GM18519 (cell line): ENCODE measurements at regions not wholly inside any gene's neighbourhood (a gene's known extent, or its start where the extent isn't known, plus 50 kb on each side); places are given as distances from the start of the nearest gene placed in this dataset.
A peak's percentile ranks its signal among the peaks of the same experiment; 100 is the strongest.
"Not testable (repeated sequence)": the region's sequence is repeated elsewhere in the genome, so short reads cannot be mapped to it uniquely, and the experiment has no call there.

Experiments
- ATAC-seq: cut with Tn5 transposase; IDR thresholded peaks from one replicate; pipeline ENCODE4 v1.9.1; 2021; ENCODE audit warnings: mild to moderate bottlenecking, moderate library complexity; ENCODE audit not compliant: unreplicated experiment, low FRiP score

DNA sequence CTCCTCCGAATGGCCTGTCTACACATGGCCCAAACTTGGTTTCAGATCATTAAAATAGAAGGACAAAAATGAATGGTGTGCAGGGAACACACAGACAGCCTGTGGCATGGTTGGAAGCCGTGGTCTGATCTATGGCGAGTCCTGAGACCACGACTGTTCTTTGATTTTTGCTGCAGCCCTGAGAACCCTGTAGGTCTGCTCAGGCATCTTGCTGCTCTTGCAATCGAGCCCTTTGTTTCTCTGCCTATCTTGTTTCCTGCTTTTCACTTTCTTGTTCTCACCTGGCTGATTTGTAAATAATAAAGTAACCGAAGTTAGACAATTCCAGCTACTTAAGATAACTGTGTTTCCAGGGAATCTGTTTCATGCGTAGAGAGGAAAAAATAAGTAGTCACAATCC, 54.1 kb upstream of the NBPF9 start:
- not testable (repeated sequence) for ATAC-seq

DNA sequence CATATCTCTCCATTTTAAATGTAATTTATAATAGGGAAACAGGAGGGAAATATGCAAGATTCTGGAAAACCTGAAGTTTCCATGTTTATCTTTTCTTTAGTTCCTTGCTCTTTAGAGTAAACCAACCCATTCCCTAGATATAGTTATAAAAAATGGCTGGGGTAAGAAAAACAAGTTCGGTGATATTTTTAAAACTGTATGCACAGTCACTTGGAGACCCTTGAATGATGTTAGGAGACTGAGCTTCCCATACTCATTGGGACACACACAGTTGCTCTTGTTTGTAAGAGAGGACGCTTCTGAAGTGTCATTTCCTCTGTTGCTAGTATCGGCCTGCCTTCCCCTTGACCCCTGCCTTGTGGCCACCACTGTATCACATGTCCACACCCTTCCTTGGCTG, 55.0 kb upstream of the NBPF9 start:
- not testable (repeated sequence) for ATAC-seq

DNA sequence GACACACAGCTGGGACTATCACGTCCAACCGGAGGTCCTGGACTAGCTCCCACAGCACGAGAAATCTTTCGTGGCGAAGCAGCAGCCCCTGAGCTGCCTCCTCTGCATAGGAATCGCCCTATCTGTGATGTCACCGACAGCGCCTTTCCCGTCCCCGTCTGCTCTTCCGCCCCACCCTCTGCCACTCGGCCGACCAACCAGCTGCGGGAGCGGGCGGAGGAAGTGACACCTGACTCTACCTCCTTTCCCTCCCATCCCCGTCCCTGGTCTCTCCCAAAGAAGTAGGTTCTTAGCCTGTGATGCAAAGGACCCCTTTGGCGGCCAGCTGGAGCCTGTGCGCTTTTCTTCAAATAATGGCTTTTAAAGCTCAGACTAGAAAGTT, 59.7 kb upstream of the NBPF9 start:
- ATAC-seq, result not testable (repeated sequence)

DNA sequence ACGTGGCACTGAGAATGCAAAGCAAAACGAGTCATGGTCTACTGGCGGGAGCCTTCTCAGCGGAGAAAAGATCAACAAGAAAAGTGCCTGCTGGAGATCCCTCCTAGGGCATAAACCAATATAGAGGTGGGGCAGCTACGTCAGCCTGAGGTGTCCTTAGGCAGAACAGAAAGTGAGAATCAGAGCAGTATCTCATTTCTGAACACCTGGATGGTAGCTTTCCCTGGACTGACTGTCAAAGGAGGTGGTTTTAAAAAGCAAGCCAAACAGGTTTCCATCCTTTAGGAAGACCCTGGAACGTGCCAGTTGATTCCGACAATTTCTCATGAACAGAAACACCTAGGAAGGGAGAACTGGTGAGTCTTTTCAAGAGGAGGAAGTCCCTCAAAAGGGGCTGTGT, 71.4 kb upstream of the NBPF9 start:
- not testable (repeated sequence) for ATAC-seq

DNA sequence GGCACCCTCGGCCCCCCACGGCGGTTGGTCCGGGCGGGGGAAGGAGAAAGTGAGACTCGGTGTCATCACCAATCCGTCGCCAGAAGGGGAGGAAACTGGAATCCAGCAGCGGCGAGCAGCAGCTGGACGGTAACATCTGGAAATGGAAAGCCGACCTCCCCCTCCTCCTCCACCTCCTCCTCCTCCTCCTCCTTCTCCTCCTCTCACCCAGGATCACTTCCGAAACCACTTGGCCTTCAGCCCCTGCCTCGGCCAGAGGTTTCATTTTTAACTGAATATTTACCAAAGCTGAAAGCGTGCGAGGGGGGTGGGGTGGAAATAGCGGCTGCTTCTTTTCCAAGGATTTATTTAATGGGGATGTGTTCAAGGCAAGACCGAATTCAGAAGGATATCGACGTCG, 72.5 kb upstream of the NBPF9 start:
- ATAC-seq, result not testable (repeated sequence)

DNA sequence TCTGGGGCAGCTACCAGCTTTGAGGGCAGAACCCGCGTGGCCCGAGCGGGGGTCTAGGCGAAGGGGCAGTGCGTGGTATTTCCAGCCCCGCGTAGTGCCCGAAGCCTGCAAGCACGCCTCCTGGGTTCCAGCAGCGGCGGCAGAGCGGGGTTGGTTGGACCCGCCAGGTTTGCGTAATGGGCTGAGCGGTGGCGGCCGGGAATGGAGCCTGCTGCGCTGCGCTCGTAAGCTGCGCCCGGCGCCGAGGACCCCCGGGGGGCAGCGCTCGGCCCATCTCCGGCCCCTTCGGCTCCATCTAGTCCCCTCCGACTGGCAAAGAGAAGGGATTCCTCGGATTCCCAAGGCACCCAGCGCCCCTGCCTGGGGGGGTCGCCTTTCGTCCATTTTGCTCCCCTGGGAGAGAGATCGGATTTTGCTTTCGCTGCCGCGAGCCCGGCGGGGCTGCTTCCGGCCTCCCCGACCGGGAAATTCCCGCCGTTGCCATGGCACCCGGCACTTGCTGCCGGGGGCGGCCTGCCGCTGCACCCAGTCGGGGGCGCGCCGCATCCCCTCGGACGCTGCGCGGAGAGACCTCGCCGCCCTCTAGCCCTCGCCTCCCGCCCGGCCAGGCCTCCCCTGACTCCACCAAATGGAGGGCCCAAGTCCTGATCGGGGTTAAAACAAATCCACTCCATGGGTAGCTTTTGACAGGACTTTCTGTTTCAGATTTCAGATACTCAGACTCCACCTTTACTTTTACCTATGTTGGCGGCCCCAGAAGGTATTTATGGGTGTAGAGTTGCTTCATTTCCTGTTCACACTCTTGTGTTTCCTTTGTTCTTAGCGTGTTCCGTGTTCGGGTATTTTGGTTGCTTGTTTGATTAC, 73.3 kb upstream of the NBPF9 start:
- not testable (repeated sequence) for ATAC-seq

DNA sequence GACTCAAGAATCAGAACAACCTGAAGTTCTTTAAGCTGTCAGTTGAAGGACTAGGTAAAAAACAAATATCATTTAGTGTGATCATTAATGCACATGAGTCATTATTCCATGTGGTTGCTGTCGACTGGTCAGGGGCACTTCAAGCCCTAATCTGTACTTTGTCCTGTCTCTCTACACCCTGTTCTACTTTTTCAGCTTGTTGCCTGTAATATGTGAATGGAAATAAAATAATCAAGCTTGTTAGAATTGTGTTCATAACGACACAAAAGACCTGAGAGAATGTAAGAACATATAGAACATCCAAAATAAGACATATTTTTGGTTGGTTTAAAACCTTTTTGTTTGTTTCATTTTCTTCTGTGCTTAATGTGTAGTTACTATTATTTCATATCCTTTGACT, 87.4 kb upstream of the NBPF9 start:
- ATAC-seq, result not testable (repeated sequence)

DNA sequence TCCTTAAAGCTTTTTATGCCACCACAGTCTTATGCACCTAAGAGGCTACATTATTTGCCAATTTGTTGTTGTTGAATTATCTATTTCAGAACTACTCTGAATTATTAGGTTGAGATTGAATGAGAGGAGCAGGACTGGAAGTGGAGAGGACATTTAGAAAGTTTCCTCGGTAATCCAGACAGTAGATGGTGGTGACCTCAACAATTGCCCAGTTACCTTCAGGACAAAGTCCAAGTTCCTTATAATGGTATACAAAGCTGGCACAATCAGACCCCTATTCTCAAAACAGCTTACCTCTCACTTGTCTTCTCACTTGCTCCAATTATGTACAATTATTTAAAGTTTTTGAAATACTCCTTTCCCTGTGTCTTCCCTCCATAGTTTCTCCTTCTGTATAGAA, 93.3 kb upstream of the NBPF9 start:
- not testable (repeated sequence) for ATAC-seq

DNA sequence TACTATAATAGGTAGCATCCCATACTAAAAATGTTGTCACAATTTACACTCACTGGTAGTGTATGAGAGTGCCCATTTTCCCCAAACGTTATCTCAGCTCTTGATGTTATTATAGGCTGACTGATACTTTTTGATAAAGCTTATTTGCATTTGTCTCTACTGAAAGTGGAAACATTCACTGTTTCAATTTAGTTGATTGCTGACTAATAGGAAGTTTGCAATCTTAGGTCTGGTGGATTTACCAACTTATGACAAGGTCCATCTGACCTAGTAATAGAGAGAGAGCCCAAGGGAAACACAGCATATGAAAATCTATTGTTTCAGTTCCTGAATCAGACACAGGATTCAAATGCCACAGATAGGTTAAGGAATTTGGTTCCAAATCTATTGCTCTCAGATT, 97.2 kb upstream of the NBPF9 start:
- peak; percentile 49 for ATAC-seq

DNA sequence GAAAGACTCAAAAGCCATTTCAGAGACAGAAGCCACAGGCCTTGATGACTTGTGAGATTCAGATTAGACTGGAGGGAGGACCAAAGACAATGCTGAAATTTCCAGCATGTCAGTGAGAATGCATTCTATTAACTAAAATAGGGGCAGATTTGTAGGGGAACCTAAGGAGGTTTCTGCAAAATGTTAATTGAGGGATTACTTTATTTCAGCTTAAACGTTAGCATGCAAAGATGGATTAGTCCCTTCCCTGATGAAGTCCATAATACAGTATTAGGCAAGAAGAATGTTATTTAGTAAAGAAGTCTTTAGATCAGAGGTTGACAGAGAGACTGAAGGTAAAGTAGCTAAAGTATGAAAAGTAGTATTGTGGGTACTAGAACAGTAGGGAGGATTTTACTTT, 98.9 kb upstream of the NBPF9 start:
- not testable (repeated sequence) for ATAC-seq

DNA sequence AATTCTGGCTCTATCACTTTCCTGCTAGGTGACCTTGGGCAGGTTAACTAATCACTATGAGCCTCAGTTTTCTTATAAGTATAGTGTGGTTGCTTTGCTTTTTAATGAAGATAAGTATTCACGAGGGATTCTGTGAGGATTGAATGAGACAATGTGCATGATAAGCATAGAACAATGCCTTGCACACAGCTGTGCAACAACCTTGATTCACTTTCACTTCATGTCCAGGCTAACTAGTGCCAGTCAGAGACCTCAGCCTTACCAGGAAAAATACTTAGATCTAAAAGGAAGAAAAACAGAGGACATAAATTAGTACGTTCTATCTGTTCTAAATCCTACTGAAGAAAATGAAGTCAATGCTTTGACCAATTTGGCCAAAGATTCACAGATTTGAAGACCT, 101.0 kb upstream of the NBPF9 start:
- not testable (repeated sequence) for ATAC-seq

DNA sequence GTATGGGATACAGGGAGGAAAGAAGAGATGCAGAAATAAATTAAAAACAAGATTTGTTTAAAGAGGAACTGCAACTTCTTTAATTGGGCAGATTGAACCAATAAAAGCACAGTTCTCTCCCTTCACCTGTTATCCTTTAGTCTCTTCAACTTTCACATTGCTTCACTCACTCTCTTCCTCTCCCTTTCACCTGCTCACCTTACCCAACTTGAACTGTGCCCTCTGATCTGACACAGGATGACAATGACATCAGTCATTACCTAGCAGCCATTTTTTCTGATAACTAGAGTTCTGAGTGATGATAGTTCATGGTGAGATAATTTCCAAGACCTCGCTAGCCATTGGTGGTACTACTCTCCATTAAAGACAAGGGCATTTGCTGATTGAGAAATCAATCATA, 105.5 kb upstream of the NBPF9 start:
- not testable (repeated sequence) for ATAC-seq

DNA sequence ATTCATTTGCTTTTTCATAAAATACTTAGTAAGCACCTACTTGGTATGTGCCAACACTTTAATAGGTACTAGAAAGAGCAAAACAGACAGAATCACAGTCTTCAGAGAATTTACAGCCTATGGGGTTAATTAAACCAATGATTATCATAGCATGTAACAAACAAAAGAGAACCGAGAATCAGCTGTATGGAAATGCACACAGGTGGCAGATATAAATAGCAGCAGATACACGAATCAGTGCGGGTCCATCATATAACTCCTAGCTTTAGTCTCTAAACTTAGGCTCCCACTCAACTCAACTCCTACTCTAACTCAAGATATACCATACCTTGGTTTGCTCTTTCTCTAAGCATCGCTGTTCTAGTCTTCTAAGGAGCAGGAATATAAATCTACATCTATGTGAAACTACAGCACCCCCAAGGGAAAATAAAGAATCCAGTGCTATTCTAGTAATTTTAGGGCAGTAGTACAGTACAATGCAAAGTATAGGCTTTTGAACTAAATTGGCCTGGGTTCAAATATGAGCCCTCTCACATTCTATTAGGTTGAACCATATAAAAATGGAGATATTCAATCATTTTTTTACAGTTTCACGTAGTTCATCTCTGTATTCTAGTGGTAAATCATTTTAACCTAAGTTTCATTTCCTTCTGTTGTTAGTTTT, 108.5 kb upstream of the NBPF9 start:
- not testable (repeated sequence) for ATAC-seq

DNA sequence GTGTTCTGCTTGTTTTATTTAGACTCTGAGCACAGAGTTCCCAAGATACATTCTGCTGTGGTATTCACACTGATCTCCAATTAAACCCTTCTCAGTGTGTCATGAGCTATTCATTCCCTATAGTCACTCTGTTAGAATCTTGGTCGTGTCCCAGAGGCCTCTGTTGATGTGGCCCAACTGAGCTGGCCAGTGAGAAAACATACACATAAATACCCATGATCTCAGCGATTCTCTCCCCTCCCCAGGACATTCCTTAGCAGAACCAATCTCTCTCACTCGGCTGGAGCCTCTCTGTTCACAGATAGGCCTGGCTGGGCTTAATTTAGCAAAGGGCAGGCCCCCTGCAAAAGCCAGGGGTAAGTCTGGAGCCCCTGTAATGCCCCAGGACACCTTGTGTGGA, 109.6 kb upstream of the NBPF9 start:
- ATAC-seq, result not testable (repeated sequence)

DNA sequence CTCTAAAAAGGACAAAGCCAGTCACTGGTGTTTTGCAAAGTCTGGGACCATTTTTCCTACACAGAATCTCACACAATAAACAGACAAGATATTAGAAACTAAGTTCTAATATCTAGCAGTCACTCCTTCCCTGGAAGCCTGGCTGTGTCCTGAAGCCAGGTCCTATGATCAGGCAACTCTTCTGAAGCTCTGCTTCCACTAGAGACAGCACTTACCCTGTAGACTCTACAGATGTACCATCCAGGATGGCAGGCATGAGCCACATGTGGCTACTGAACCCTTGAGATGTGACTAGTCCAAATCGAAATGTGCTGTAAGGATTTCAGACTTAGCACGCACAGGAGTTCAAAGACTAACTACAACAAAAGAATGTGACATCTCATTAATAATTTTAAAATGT, 110.3 kb upstream of the NBPF9 start:
- ATAC-seq, result not testable (repeated sequence)

DNA sequence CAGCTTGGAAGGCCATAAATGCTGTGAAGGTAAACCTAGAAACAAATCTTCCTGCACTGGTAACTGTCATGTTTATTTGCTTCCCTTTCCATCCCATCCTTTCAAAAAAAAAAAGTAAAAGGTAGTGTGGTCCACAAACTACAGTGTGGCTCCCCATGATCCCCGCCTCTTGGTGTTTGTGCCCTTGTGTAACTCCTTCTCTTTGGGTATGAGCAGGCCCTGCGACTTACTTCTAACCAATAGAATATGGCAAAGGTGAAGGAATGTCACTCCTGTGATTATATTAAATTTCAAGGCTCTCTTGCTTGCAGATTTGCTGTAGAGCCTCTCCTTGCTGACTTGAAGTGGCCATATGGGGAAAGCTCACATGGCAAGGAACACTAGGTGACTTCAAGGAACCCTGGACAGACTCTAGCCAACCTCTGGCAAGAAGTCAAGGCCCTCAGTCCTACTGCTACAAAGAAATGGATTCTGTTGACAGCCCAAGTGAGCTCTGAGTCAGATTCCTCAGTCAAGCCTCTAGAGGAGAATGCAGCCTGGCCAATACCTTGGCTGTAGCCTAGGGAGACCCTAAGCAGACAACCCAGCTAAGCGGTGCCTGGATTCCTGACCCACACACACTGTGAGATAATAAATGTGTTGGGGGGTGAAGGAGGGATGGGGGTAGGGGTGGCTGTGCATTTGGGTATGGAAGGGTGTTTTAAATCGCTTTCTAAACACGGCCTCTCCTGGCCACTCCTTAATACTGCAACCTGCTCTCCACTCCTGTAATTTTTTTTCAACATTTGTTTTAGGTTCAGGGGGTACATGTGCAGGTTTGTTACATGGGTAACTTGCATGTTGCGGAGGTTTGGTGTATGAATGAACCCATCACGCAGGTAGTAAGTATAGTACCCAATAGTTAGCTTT, 115.0 kb upstream of the NBPF9 start:
- not testable (repeated sequence) for ATAC-seq

DNA sequence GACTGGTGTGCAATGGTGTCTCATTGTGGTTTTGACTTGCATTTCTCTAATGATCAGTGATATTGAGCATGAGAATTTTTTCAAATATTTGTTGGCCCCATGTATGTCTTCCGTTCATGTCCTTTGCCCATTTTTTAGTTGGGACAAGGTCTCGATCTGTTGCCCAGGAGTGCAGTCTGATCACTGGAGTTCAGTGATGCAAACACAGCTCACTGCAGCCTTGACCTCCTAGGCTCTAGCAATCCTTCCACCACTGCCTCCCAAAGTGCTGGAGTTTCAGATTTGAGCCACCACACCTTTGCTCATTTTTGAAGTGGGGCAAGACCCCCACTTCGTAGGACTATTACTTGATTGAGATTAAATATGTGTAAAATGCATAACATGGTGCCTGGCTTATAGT, 116.2 kb upstream of the NBPF9 start:
- not testable (repeated sequence) for ATAC-seq

DNA sequence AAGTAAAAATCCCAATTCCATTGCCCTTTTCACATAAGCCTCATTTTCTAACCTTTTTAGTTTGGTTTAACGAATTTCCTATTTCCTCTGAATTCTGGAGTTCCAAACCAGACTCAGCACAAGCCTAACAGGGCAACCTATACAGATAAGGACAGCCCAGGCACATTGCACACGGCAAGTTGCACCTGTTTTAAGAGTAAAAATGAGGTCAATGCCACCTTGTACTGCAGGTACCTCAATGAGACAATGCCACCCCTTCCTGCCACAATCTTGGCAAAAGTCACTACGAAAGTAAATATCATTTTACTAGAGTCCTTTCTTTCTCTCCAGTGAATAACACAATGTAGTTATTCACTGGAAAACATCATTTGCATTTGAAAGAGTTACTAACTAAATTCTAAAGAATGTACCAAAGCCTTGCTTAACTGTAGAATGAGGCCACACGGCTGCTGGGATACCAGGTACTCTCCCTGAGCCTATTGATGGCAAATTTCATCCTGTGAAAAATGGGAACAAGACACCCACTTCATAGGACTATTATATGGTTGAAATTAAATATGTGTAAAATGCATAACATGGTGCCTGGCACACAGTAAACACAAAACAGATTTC, 117.2 kb upstream of the NBPF9 start:
- not testable (repeated sequence) for ATAC-seq

DNA sequence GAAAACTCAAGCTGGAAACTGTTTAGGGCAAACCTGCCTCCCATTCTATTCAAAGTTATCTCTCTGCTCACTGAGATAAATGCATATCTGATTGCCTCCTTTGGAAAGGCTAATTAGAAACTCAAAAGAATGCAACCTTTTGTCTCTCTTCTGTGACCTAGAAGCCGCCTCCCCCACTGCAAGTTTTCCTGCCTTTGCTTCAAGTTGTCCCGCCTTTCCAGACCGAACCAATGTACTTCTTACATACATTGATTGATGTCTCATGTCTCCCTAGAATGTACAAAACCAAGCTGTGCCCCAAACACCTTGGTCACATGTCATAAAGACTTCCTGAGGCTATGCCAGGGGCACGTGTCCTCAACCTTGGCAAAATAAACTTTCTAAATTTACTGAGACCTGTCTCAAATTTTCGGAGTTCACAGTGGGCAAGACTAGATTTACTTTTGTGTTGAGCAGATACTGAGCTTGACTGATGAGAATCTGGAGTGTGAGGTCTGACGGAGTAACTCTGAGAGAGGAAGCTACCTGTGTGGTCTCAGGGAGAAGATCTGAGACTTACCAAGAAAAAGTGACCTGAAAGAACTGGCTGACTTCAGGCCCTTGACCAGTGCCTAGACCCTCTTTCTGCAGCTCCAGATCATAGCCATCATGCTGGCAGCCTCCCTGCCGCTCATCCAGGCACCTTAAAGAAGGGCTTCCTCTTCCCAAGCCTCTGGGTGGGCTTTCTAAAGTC, 124.7 kb upstream of the NBPF9 start:
- not testable (repeated sequence) for ATAC-seq
